Ammon's horn (tissue), 1 donor: ENCODE measurements at regions not wholly inside any gene's neighbourhood (a gene's known extent, or its start where the extent isn't known, plus 50 kb on each side); places are given as distances from the start of the nearest gene placed in this dataset.

Experiments
- DNase-seq: peaks from one replicate; pipeline ENCODE4 v3.0.0-alpha.2; 2016; ENCODE audit warnings: low spot score

- no peak for DNase-seq
These were observed 388.7 kb downstream of the SHQ1 start for GRCh38 chr3:72459588-72459987.

GRCh38 chr3:72458375-72458774 lies 389.9 kb downstream of the SHQ1 start:
- no peak for DNase-seq

GRCh38 chr3:72454441-72454840 lies 393.8 kb downstream of the SHQ1 start:
- no peak for DNase-seq

- no peak for DNase-seq
These were observed 394.5 kb downstream of the SHQ1 start for GRCh38 chr3:72453706-72454105.

GRCh38 chr3:72452745-72453144 lies 395.5 kb downstream of the SHQ1 start:
- no peak for DNase-seq

GRCh38 chr3:72451841-72452240 lies 396.4 kb downstream of the SHQ1 start:
- DNase-seq: no peak

- DNase-seq: no peak
These were observed 398.7 kb downstream of the SHQ1 start for GRCh38 chr3:72449551-72449950.

- DNase-seq: no peak
These were observed 399.4 kb downstream of the SHQ1 start for GRCh38 chr3:72448858-72449257.

- peak; percentile 25 for DNase-seq
These were observed 399.8 kb downstream of the SHQ1 start for GRCh38 chr3:72448375-72448823.

GRCh38 chr3:72447059-72447946 lies 400.9 kb downstream of the SHQ1 start:
- peak; percentile 96 for DNase-seq

GRCh38 chr3:72446218-72447058 lies 401.8 kb downstream of the SHQ1 start, which contains the start of gene RYBP:
Gene RYBP, minus strand, starts transcription at chr3:72446621.
- peak; percentile 24 for DNase-seq

GRCh38 chr3:72445827-72446217 lies 402.4 kb downstream of the SHQ1 start:
- DNase-seq: no peak

- no peak for DNase-seq
These were observed 403.5 kb downstream of the SHQ1 start for GRCh38 chr3:72444656-72445223.

- DNase-seq: no peak
These were observed 405.5 kb downstream of the SHQ1 start for GRCh38 chr3:72442759-72443158.

GRCh38 chr3:72441284-72441994 lies 406.8 kb downstream of the SHQ1 start:
- no peak for DNase-seq

GRCh38 chr3:72440491-72440890 lies 407.8 kb downstream of the SHQ1 start:
- DNase-seq: no peak

- DNase-seq: no peak
These were observed 408.7 kb downstream of the SHQ1 start for GRCh38 chr3:72439321-72440183.

GRCh38 chr3:72437661-72438406 lies 410.4 kb downstream of the SHQ1 start:
- DNase-seq: no peak

GRCh38 chr3:72436863-72437592 lies 411.2 kb downstream of the SHQ1 start:
- no peak for DNase-seq
